ENCODE measurements at regions not wholly inside any gene's neighbourhood (a gene's known extent, or its start where the extent isn't known, plus 50 kb on each side); places are given as distances from the start of the nearest gene placed in this dataset.
"Not testable (repeated sequence)": the region's sequence is repeated elsewhere in the genome, so short reads cannot be mapped to it uniquely, and the experiment has no call there.

GRCh38 chr14:71165121-71166031 is 258.1 kb downstream of the PCNX1 start:
- DNase-seq (ENCODE audit: low read depth in 3 of 3, low spot score in 1 of 3): no peak

GRCh38 chr14:71166180-71166837 is 259.1 kb downstream of the PCNX1 start:
- no peak for DNase-seq (ENCODE audit: low read depth in 3 of 3, low spot score in 1 of 3)

- not testable (repeated sequence) for DNase-seq (ENCODE audit: low read depth in 3 of 3, low spot score in 1 of 3)
Measured at GRCh38 chr14:71167325-71167950, 260.2 kb downstream of the PCNX1 start.

GRCh38 chr14:71168161-71168560 is 260.9 kb downstream of the PCNX1 start:
- not testable (repeated sequence) for DNase-seq (ENCODE audit: low read depth in 3 of 3, low spot score in 1 of 3)

DNA sequence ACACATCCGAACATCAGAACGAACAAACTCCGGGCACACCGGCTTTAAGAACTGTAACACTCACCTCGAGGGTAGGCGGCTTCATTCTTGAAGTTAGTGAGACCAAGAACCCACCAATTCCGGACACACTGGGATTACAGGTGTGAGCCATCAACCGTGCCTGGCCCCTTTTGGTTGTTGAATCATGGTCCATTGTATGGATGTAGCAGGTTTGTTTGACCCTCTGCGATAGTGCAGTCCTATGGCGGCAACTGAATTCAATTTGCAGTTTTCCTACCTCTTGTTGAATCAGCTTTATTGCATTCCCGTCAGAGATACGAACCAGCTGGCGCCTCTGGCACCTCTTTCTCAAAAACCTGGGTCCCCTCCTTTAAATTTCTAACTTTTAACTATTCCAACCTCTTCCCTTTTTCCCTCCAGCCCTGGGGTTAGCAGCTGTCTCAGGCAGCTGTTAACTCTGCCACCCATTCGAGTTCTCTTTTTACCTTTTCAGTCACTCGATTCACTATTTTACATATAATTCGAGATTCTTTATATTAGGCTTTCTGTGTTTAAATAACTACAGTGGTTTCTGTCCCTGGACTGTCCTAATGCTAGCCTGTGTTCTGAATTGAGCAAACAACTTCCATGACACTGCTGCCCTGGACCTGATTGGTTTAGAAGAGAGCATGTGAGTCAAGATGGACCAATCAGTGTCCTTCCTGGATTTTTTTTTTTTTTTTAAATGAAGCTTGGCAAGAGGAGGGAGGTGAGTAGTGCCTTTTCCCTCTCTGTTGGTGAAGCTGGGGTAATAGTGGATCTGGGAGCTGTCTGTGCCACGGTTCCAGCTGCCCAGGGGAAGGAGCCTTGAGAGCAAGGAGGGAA is 261.5 kb downstream of the PCNX1 start:
- DNase-seq (ENCODE audit: low read depth in 3 of 3, low spot score in 1 of 3): no peak

DNA sequence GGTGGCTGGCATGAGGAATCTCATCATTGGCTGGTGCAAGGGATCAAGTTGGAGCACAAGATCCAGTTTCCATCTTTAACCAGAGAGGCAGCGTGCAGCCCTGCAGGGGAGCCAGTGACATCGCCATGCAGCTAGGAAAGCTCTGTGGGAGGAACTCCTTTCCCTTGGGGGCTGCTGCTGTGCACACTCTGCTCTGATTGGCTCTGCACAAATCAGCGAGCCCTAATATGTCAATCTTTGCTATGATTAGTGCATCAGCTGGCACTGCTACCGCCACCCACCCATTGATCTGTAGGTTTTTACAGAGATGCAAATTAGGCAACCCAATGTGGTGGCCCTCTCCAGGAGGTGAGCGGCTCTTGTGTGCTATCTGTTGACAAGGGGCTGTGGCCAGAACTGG is 262.6 kb downstream of the PCNX1 start:
- no peak for DNase-seq (ENCODE audit: low read depth in 3 of 3, low spot score in 1 of 3)

- no peak for DNase-seq (ENCODE audit: low read depth in 3 of 3, low spot score in 1 of 3)
Measured at GRCh38 chr14:71175491-71175890, 268.2 kb downstream of the PCNX1 start.

- DNase-seq (ENCODE audit: low read depth in 3 of 3, low spot score in 1 of 3): no peak
Measured at GRCh38 chr14:71179066-71179465, 271.8 kb downstream of the PCNX1 start.

- no peak for DNase-seq (ENCODE audit: low read depth in 3 of 3, low spot score in 1 of 3)
Measured at GRCh38 chr14:71180397-71180796, 273.1 kb downstream of the PCNX1 start.

- DNase-seq (ENCODE audit: low read depth in 3 of 3, low spot score in 1 of 3): no peak
Measured at GRCh38 chr14:71181215-71182003, 274.1 kb downstream of the PCNX1 start.

DNA sequence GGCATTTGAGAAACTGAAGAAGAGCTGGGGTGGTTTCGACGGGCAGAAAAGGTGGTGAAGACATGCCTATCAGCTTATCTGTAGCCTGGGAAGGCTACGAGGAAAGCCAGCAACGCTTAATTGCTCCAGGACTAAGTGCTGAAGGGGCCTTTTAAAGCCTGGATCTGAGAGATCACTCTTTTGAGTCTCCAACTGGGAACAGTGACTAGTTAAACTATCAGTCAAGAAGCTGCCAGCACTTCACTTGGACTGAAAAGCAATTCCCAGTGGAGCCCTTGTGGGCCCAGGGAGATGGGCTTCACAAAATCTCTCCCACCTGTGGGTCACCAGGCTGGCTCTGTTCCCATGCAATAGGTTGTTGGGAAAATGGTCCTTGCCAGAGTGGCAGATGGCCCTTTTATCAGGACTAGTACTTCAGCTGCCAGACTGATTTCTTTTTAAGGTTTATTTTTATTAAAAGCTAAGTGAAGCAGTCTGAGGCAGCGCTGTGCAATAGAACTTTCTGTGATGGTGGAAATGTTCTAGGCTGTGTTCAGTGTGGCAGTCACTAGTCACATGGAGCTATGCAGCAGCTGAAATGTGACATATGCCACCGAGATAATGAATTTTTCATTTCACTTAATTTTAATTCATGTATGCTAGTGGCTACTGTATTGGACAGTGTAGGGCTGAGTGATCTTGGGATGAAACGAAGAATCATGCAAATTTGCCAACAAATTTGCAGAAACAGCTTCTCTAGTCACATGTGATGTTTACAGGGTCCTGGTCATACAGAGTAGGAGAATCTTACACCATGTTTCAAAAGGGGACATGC is 276.8 kb downstream of the PCNX1 start:
- DNase-seq (ENCODE audit: low read depth in 3 of 3, low spot score in 1 of 3): no peak

DNA sequence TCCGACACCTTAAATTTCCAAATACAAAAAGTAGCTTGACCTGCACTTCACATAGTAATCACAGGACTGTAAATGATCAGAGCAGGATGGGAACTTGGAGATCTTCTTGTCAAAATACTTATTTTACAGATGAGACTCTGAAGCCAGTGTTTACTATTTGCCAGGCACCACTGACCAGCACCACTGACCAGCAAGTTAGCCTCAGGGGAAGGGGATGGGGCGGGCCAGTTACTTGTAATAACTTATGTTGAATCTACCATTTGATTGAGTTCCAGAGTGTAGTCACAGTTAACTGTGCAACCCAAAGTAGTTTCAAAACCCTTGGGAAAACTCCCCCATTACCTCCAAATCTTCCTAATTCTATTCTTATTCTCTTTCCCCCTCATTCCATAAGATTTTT is 278.4 kb downstream of the PCNX1 start:
- DNase-seq (ENCODE audit: low read depth in 3 of 3, low spot score in 1 of 3): no peak

- DNase-seq (ENCODE audit: low read depth in 3 of 3, low spot score in 1 of 3): no peak
Measured at GRCh38 chr14:71187633-71188356, 280.5 kb downstream of the PCNX1 start.

- no peak for DNase-seq (ENCODE audit: low read depth in 3 of 3, low spot score in 1 of 3)
Measured at GRCh38 chr14:71190770-71191374, 283.6 kb downstream of the PCNX1 start.

GRCh38 chr14:71193663-71194062 is 286.4 kb downstream of the PCNX1 start:
- DNase-seq (ENCODE audit: low read depth in 3 of 3, low spot score in 1 of 3): no peak

DNA sequence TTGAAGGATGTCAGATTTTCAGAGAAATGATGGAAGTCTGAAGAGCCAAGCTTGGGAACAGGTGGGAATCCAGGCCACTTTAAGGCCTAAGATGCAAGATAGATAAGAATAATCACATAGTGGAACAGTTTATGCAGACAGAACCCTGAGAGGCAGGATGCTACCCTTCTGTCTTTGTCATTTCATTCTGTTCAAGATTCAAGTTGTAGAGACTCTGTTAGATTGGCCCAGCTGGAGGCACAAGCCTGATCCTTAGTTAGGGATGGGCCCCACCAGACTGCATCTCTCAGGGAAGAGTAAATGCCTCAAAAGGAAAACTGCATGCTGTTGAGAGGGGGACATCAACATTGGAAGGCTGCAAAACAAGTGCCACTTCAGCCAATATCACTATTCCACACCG is 287.0 kb downstream of the PCNX1 start:
- DNase-seq (ENCODE audit: low read depth in 3 of 3, low spot score in 1 of 3): no peak

DNA sequence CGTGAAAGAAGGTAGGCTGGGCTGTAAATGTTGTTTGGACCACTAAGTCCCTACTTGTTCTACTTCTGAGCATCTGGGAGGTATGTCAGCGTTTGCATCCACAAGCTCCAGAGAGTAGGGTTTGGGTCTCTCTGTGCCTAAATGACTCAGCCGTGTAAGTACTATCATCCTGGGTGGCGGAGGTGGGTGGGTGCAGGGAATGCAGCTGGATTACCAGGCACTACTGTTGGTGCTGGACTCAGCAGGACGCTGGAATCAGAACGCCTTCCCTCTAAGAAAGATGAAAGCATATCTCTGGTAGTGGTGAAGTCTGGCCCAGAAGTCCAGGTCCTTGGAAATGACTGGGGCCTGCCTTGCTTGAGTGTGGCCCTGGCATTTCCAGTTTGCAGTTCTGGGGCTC is 289.7 kb downstream of the PCNX1 start:
- no peak for DNase-seq (ENCODE audit: low read depth in 3 of 3, low spot score in 1 of 3)

GRCh38 chr14:71198687-71199086 is 291.4 kb downstream of the PCNX1 start:
- DNase-seq (ENCODE audit: low read depth in 3 of 3, low spot score in 1 of 3): no peak
